ENCODE measurements at regions not wholly inside any gene's neighbourhood (a gene's known extent, or its start where the extent isn't known, plus 50 kb on each side); places are given as distances from the start of the nearest gene placed in this dataset.

- no peak for DNase-seq
Measured at GRCh38 chr2:6429210-6429986, 436.3 kb downstream of the CMPK2 start.

DNA sequence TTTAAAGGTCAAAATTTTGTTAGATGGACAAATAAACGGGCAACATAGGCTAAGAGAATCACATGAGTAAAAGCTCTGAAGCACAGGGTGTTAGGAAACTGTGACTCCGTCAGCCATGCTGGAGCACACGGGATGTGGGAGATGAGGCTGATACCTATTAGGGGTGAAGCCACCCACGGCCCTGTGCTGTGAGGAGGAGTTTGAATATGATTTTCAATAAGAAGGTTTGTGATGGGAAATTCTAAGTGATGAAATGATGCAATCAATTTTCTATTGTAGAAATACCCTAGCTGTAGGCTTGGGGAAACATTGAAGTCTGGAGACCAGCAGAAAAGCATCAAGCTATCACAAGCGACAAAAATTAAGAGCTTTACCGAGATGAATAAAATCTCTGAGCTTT lies 431.3 kb downstream of the CMPK2 start:
- DNase-seq = no peak

DNA sequence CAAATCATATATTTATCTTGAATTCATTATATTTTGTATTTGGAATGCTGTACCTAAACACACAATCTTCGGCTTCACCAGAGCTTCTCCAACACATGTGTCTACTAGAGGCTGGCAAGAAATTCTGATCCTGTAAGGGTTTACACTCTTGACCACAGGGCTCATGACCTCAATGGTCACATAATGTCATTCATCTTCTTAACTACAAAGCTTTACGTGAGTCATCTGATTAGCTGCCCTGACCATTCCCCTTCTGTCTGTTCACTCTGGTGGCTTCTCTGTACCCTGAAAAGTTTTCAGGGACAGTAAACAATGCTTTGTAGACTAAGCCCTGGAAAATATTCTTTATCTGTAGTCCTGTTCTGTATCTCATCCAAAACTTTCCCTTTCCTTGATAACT lies 423.9 kb downstream of the CMPK2 start:
- no peak for DNase-seq

DNA sequence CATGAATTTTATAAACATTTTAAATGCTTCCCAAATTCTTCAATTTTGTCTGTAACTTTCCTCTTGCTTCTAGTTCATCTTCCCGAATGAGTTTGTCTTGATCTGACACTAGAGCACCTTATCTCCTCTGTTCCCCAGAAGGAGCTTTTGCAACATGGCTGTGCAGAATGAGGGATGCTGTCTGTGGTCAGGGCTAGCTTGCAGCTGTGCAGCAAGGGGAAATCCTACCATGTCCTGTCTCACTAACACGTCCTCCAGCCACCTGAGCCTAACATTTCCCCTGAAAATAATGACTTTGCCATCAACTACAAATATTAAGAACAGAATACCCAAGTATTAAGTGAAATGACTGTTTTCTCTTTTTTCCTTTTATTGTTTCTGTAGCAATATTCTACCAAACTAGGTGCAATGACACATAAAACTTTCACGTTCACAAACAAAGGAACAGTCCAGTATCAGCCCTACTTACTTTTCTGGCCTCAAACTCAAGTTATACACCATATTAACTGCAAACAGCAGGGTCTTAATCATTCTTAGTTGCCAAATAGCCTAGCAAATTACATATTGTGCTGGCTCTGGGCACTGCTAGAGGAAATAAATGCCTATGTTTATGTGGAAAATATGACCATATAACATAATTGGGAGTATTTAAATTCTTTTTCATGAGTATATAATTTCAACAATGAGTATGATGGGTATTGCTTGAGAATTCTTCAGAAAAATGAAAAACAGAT lies 423.3 kb downstream of the CMPK2 start:
- no peak for DNase-seq

- no peak for DNase-seq
Measured at GRCh38 chr2:6443061-6443823, 422.5 kb downstream of the CMPK2 start.

- no peak for DNase-seq
Measured at GRCh38 chr2:6444514-6444913, 421.2 kb downstream of the CMPK2 start.

DNA sequence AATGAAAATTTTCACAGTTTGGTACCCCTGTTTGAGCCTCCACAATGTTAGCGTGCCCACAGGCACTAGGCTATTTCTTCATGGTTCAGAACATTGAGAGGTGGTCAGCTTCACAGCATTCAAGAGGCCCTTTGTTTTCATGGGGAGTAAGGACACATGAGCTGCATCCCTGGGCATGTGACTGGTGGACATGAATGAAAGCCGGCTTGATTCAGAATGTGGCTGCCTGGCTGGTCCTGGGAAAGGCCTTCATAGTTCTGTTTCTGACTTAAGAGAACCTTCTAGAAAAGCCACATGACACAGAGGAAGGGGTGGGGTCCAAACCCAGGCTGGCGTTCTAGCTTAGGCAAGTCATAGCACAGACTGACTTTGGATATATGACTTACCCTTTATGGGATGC lies 420.6 kb downstream of the CMPK2 start:
- DNase-seq = no peak

- no peak for DNase-seq
Measured at GRCh38 chr2:6446938-6447608, 418.6 kb downstream of the CMPK2 start.

- no peak for DNase-seq
Measured at GRCh38 chr2:6448893-6449292, 416.8 kb downstream of the CMPK2 start.

DNA sequence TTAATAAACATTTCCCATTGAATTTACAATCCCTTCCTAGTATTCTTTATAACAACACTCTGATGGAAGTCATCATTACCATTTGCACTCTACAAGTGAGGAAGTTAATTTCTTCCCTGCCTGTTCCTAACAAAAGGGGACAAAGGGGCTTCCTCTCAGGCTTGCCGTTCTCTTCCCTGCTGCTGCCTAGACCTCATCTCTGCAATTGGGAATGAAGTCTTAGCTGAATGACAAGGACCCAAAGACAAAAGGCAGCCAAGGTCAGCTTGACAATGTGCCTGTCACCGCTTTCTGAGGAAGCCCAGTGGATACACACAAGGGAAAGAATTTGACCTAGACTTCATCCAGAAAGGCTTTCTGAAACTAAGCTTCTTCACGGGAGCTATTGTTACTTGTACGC lies 416.4 kb downstream of the CMPK2 start:
- DNase-seq = no peak

- DNase-seq = no peak
Measured at GRCh38 chr2:6452702-6453481, 412.8 kb downstream of the CMPK2 start.

- DNase-seq = no peak
Measured at GRCh38 chr2:6454286-6454990, 411.3 kb downstream of the CMPK2 start.

GRCh38 chr2:6459138-6459537 lies 406.6 kb downstream of the CMPK2 start:
- DNase-seq = no peak

- DNase-seq = no peak
Measured at GRCh38 chr2:6470518-6470917, 395.2 kb downstream of the CMPK2 start.

GRCh38 chr2:6471419-6471818 lies 394.3 kb downstream of the CMPK2 start:
- no peak for DNase-seq

DNA sequence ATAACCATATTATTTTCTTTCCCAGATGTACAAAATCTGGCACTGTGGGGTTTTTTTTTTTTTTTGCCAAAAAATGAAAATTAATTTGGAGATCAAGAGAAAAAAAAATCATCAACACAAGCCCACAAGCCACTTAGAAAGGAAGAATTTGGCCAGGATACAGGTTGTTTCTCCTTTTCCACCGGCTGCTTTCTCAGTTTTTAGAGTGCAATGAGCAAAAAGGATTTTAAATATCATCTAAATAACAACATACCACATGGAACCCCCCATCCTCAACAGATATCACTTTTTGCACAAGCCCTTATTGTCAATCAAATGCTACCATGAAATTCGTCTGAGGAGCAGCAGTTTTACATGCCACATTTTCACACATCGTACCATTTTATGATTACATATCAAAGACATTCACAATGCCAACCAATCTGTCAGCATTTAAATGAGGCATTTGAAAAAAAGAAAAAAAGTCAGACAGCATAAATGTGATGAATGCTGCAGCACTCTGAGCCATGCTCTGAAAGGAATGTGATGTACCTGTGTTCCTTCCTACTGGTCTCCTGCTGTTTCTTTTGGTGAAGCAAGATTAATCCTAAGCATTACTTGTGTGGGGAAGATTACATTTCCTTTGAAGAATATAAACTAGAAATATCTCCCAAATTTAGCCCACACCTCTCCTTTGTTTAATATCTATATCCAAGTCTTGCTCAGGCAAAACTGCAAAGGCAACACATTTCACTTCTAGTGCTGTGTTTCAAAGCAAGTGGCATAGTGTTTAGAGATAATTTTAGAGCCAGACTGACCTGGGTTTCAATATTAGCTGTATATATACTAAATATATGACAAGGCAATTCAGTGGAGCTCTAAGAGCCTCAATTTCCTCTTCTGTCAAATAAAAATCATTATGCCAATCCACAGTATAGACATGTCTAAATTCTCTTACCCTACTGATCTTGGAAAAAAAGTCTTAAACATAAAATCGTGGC lies 391.3 kb downstream of the CMPK2 start:
- no peak for DNase-seq

DNA sequence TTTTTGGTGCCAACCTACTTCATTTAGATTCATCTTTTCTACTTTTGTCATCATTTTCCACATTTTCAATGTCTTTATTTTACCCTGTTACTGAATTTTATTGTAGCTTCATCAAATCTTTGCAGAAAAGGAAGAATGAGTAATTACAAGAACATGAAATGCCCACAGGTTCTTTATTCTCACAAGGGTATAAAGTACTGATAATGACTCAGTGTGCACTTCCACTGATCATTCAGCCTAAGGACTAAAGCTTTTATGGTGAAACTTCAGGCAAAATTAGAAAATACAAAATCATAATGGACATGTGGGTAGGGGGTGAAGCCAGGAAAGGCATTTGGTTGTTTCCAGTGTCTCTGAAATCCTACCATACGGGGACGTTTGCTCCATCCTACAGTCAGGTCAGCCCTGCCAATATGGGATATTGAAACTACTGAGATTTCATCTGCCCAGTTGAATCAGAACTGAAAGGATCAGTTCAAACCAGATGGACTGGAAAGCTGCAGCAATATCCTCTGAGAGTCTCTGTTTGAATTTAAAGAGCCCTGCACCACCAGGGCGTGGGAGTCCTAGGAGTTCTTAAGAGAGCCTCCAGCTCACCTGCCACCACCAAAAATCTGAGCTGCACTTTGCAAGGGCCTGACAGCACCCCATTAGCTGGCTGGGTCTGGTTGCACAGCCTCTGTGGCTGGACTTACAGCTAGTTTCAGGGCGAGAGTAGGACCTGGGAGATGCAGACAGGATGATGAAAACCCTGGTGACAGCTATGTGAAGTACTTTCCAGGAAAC lies 390.4 kb downstream of the CMPK2 start:
- DNase-seq = no peak

DNA sequence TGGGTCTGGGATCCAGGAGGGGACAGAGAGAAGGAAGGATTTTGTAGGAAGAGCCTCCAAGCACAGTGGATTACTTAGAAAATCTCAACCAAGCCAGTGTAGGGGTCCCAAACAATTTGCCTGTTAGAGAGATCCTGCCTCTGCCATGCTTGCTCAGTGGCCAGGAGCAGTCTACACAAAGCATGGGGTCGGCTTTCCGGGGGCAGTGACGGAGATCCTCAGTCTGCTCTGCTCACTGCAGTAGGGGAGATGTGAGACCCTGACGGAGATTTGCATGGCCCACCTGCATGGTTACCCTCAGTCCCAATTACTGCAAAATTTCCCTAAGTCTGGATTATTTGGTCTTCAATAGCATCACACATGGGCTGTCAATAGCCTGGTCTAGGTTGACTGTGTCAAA lies 385.2 kb downstream of the CMPK2 start:
- no peak for DNase-seq

DNA sequence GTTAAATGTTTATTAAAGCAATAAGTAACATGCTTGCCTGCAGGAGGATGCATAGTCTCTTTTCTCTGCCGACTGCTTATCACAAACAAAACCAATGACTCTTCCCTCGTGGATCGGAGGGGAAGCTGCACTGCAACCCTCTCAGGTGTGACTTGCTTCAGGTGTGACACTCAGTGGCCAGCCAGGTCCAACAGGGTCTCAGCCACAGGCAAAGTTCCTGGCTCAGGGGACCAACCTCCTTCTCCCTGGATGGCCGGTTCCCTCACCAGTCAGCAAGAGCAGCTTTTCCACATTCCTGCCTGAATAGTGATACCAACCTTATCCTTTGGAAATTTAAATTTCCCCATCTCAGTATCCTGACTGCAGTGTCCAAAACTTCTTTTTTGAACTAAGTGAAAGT lies 383.5 kb downstream of the CMPK2 start:
- no peak for DNase-seq

DNA sequence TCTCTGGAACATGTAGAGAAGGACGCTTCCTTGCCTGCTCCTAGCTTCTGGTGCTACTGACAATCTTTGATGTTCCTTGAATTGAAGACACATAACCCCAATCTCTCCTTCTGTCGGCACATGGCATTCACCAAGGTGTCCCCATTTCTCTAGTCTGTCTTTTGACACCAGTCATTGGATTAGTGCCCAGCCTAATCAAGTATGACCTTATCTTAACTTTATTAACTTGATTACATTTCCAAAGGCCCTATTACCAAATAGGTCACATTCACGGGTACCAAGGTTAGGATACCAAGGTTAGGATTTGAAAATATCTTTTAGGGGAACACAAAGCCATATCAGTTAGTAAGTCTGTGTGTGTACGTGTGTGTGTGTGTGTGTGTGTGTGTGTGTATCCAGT lies 377.9 kb downstream of the CMPK2 start:
- no peak for DNase-seq

Data from kidney glomerular epithelial cell (primary cell).